ENCODE measurements at regions not wholly inside any gene's neighbourhood (a gene's known extent, or its start where the extent isn't known, plus 50 kb on each side); places are given as distances from the start of the nearest gene placed in this dataset.

DNA sequence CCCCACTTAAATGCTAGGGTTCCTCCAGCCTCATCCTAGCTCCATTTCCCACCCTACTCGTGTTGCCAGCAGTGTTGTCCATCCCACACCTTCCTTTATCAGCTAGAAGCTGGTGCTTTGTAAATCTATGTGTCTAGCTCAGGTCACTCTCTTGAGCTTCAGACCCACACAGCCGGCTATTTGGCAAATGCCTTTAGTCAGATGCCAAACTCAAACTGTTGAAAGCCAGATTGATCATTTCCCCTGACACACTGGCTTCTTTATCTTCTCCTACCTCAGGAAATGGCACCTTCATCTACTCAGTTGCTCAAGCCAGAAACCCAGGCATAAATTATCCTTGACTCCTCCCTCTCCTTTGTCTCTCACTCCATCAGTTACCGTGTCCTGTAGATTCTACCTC lies 61.5 kb upstream of the TPM1 start:
- Histone ChIP-seq H3K4me3 (replicated peaks; ENCODE audit: insufficient read depth, low read length) (no peak overlapping the region), H3K27ac (replicated peaks) (no peak overlapping the region), H3K27me3 (ENCODE audit: insufficient read depth, poor library complexity, severe bottlenecking) (no peaks in the 10 kb centered on the region)
- TF ChIP-seq SPI1 (IDR thresholded peaks at IDR 0.05; ENCODE audit: borderline replicate concordance, low read depth) (no peak), POLR2AphosphoS5 (IDR thresholded peaks at IDR 0.05; ENCODE audit: low read depth) (no peak), REST (IDR thresholded peaks at IDR 0.05; ENCODE audit: insufficient replicate concordance, low read depth) (no peak), GABPA (IDR thresholded peaks at IDR 0.05; ENCODE audit: low read depth) (no peak)
- TF ChIP-seq, protein P1, sequence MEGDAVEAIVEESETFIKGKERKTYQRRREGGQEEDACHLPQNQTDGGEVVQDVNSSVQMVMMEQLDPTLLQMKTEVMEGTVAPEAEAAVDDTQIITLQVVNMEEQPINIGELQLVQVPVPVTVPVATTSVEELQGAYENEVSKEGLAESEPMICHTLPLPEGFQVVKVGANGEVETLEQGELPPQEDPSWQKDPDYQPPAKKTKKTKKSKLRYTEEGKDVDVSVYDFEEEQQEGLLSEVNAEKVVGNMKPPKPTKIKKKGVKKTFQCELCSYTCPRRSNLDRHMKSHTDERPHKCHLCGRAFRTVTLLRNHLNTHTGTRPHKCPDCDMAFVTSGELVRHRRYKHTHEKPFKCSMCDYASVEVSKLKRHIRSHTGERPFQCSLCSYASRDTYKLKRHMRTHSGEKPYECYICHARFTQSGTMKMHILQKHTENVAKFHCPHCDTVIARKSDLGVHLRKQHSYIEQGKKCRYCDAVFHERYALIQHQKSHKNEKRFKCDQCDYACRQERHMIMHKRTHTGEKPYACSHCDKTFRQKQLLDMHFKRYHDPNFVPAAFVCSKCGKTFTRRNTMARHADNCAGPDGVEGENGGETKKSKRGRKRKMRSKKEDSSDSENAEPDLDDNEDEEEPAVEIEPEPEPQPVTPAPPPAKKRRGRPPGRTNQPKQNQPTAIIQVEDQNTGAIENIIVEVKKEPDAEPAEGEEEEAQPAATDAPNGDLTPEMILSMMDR (IDR thresholded peaks at IDR 0.05; ENCODE audit: insufficient read depth, low read length), result no peak
- no peak for DNase-seq (ENCODE audit: low read depth in 1 of 2, low spot score in 1 of 2)

DNA sequence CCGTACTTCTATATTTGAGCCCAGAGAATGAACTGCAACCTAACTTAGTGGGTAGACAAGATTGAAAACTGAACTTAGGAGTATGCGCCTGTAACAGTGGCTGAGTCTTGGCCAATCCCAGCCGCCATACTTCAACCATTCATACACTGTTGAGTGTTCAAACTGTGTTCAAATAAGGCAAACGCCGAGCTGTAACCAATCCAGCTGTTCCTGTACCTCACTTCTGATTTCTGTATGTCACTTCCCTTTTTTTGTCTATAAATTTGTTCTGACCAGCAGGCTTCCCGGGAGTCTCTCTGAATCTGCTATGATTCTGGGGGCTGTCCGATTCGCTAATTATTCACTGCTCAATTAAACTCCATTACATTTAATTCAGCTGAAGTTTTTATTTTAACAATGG lies 58.6 kb upstream of the TPM1 start:
- Histone ChIP-seq H3K4me3 (replicated peaks; ENCODE audit: insufficient read depth, low read length) (no peak overlapping the region), H3K27me3 (ENCODE audit: insufficient read depth, poor library complexity, severe bottlenecking) (no peaks in the 10 kb centered on the region), H3K27ac (replicated peaks) (no peak overlapping the region)
- DNase-seq (ENCODE audit: low read depth in 1 of 2, low spot score in 1 of 2), result no peak
- TF ChIP-seq SPI1 (IDR thresholded peaks at IDR 0.05; ENCODE audit: borderline replicate concordance, low read depth), result peak; percentile 89
- TF ChIP-seq, protein P1 (IDR thresholded peaks at IDR 0.05; ENCODE audit: insufficient read depth, low read length), result no peak

GRCh38 chr15:62985768-62986167 lies 56.8 kb upstream of the TPM1 start:
- Histone ChIP-seq H3K27me3 (ENCODE audit: insufficient read depth, poor library complexity, severe bottlenecking) (no peaks in the 10 kb centered on the region), H3K27ac (replicated peaks) (no peak overlapping the region), H3K4me3 (replicated peaks; ENCODE audit: insufficient read depth, low read length) (no peak overlapping the region)
- no peak for DNase-seq (ENCODE audit: low read depth in 1 of 2, low spot score in 1 of 2)
- TF ChIP-seq GABPA (IDR thresholded peaks at IDR 0.05; ENCODE audit: low read depth) (no peak), SPI1 (IDR thresholded peaks at IDR 0.05; ENCODE audit: borderline replicate concordance, low read depth) (no peak), POLR2AphosphoS5 (IDR thresholded peaks at IDR 0.05; ENCODE audit: low read depth) (no peak), REST (IDR thresholded peaks at IDR 0.05; ENCODE audit: insufficient replicate concordance, low read depth) (no peak)
- TF ChIP-seq, protein P1 (IDR thresholded peaks at IDR 0.05; ENCODE audit: insufficient read depth, low read length), result no peak

GRCh38 chr15:62986948-62987347 lies 55.6 kb upstream of the TPM1 start:
- Histone ChIP-seq H3K4me3 (replicated peaks; ENCODE audit: insufficient read depth, low read length) (no peak overlapping the region), H3K27ac (replicated peaks) (no peak overlapping the region), H3K27me3 (ENCODE audit: insufficient read depth, poor library complexity, severe bottlenecking) (peaks cover 3% of the 10 kb centered on the region)
- no peak for DNase-seq (ENCODE audit: low read depth in 1 of 2, low spot score in 1 of 2)
- TF ChIP-seq GABPA (IDR thresholded peaks at IDR 0.05; ENCODE audit: low read depth), result no peak
- TF ChIP-seq POLR2AphosphoS5 (IDR thresholded peaks at IDR 0.05; ENCODE audit: low read depth), result no peak
- no peak for TF ChIP-seq REST (IDR thresholded peaks at IDR 0.05; ENCODE audit: insufficient replicate concordance, low read depth)
- TF ChIP-seq SPI1 (IDR thresholded peaks at IDR 0.05; ENCODE audit: borderline replicate concordance, low read depth), result no peak
- TF ChIP-seq, protein P1 (IDR thresholded peaks at IDR 0.05; ENCODE audit: insufficient read depth, low read length), result no peak
